Liver (tissue), 7 donors: ENCODE measurements at regions not wholly inside any gene's neighbourhood (a gene's known extent, or its start where the extent isn't known, plus 50 kb on each side); places are given as distances from the start of the nearest gene placed in this dataset.

ENCODE experiments used
- DNase-seq: peaks from one replicate; pipeline ENCODE4 v3.0.0-alpha.2; 2017; ENCODE audit warnings: low spot score
- H3K27ac ChIP-seq, 2 donors: one replicate each; pipeline ENCODE4 v1.7.0; 2013; ENCODE audit warnings: inconsistent platforms in 2 of 2, low read length in 2 of 2, control low read depth in 1 of 2, low read depth in 1 of 2, mild to moderate bottlenecking in 1 of 2
- H3K27me3 ChIP-seq, 4 donors: one replicate each; pipeline versions ENCODE4 v1.6.1 to v1.7.0; 2013; ENCODE audit warnings: low read length in 3 of 4, inconsistent platforms in 1 of 4, mild to moderate bottlenecking in 1 of 4, moderate library complexity in 1 of 4; ENCODE audit not compliant: control insufficient read depth in 4 of 4, insufficient read depth in 4 of 4
- H3K36me3 ChIP-seq, 4 donors: one replicate each; pipeline versions ENCODE4 v1.6.1 to v1.7.0; 2013; ENCODE audit warnings: low read length in 3 of 4, mild to moderate bottlenecking in 3 of 4, low read depth in 1 of 4, moderate library complexity in 1 of 4; ENCODE audit not compliant: control insufficient read depth in 4 of 4, insufficient read depth in 3 of 4
- H3K4me1 ChIP-seq, 4 donors: one replicate each; pipeline versions ENCODE4 v1.6.1 to v1.7.0; 2013; ENCODE audit warnings: low read length in 3 of 4, mild to moderate bottlenecking in 3 of 4, moderate library complexity in 1 of 4; ENCODE audit not compliant: control insufficient read depth in 4 of 4, insufficient read depth in 4 of 4
- H3K4me3 ChIP-seq, 3 donors: one replicate each; pipeline versions ENCODE4 v1.6.1 to v1.7.0; 2013; ENCODE audit warnings: low read length in 3 of 3, control low read depth in 1 of 3, low read depth in 1 of 3, mild to moderate bottlenecking in 1 of 3
- H3K9ac ChIP-seq, 2 donors: one replicate each; pipeline ENCODE4 v1.7.0; 2013; ENCODE audit warnings: low read length in 2 of 2, mild to moderate bottlenecking in 2 of 2, moderate library complexity in 2 of 2, control low read depth in 1 of 2, low read depth in 1 of 2
- H3K9me3 ChIP-seq, 4 donors: one replicate each; pipeline versions ENCODE4 v1.6.1 to v1.7.0; 2013; ENCODE audit warnings: low read length in 3 of 4; ENCODE audit not compliant: control insufficient read depth in 4 of 4
- ATF3 ChIP-seq: IDR thresholded peaks from 2 replicates; pipeline ENCODE4 v1.6.1; 2016; ENCODE audit warnings: antibody characterized with exemption
- EGR1 ChIP-seq, 2 donors: IDR thresholded peaks; 2 replicates each; pipeline ENCODE4 v1.6.1; 2016 to 2018; ENCODE audit warnings: antibody characterized with exemption in 2 of 2, low read depth in 2 of 2
- FOXA1 ChIP-seq: IDR thresholded peaks from 2 replicates; pipeline ENCODE4 v1.6.1; 2016; ENCODE audit warnings: antibody characterized with exemption
- FOXA2 ChIP-seq: IDR thresholded peaks from 2 replicates; pipeline ENCODE4 v1.6.1; 2016; ENCODE audit warnings: antibody characterized with exemption
- GABPA ChIP-seq, 2 donors: IDR thresholded peaks in 1 of 2; conservative IDR thresholded peaks in 1 of 2; 2 replicates each; pipeline ENCODE4 v1.6.1; 2016; ENCODE audit warnings: antibody characterized with exemption in 2 of 2, mild to moderate bottlenecking in 1 of 2, moderate library complexity in 1 of 2
- HNF4A ChIP-seq, 2 donors: conservative IDR thresholded peaks; 2 replicates each; pipeline ENCODE4 v1.6.1; 2016; ENCODE audit warnings: antibody characterized with exemption in 2 of 2, mild to moderate bottlenecking in 2 of 2
- MAX ChIP-seq: IDR thresholded peaks from 2 replicates; pipeline ENCODE4 v1.6.1; 2016; ENCODE audit warnings: antibody characterized with exemption
- NR2F2 ChIP-seq: IDR thresholded peaks from 2 replicates; pipeline ENCODE4 v1.6.1; 2016; ENCODE audit warnings: antibody characterized with exemption
- REST ChIP-seq: IDR thresholded peaks from 2 replicates; pipeline ENCODE4 v1.6.1; 2016; ENCODE audit warnings: antibody characterized with exemption, mild to moderate bottlenecking
- TAF1 ChIP-seq: conservative IDR thresholded peaks from 2 replicates; pipeline ENCODE4 v1.6.1; 2016; ENCODE audit warnings: antibody characterized with exemption, mild to moderate bottlenecking
- YY1 ChIP-seq: IDR thresholded peaks from 2 replicates; pipeline ENCODE4 v1.6.1; 2016; ENCODE audit warnings: antibody characterized with exemption, mild to moderate bottlenecking
- ZBTB33 ChIP-seq: IDR thresholded peaks from 2 replicates; pipeline ENCODE4 v1.6.1; 2016; ENCODE audit warnings: antibody characterized with exemption
- WGBS: extraction: QIAGEN DNeasy Blood & Tissue Kit; methylation state at CpG from one replicate; pipeline ENCODE4 v1.1.7; 2013; 5-methylcytosine and 5-hydroxymethylcytosine counted together
- donor health status: healthy.
- donor health status: healthy.
- donor health status: healthy.
- donor health status: healthy.

GRCh38 chr9:109889456-109889855, 109.5 kb downstream of the PALM2AKAP2 start:
- WGBS, result 50% methylated on average over 2 of the region's 2 CpGs
- H3K27me3 ChIP-seq, result no peaks in the 10 kb centered on the region
- peaks cover 0 to 29% (median 6%) of the 10 kb centered on the region in 4 donors for H3K36me3 ChIP-seq
- no peak overlapping the region for H3K9ac ChIP-seq
- no peaks in the 10 kb centered on the region for H3K9me3 ChIP-seq
- no peak for DNase-seq
- no peak overlapping the region for H3K27ac ChIP-seq
- no peak for TF ChIP-seq EGR1 (IDR thresholded peaks at IDR 0.05; ENCODE audit: low read depth in 2 of 2)
- no peak for TF ChIP-seq NR2F2
- no peak for TF ChIP-seq ATF3
- no peak for TF ChIP-seq GABPA (IDR thresholded peaks at IDR 0.05 in 1 of 2, conservative IDR thresholded peaks at IDR 0.05 in 1 of 2)
- TF ChIP-seq TAF1, result no peak
- TF ChIP-seq HNF4A (conservative IDR thresholded peaks at IDR 0.05), result no peak
- no peak for TF ChIP-seq FOXA2
- no peak for TF ChIP-seq YY1
- no peak for TF ChIP-seq ZBTB33
- H3K4me3 ChIP-seq, result no peak overlapping the region
- H3K4me1 ChIP-seq, result peaks cover 0 to 5% (median 2%) of the 10 kb centered on the region in 4 donors

- no peak for DNase-seq
- no peak overlapping the region for H3K9ac ChIP-seq
- WGBS, result 93% methylated on average over 5 of the region's 5 CpGs
- peaks cover 0 to 26% (median 5%) of the 10 kb centered on the region in 4 donors for H3K36me3 ChIP-seq
- H3K4me1 ChIP-seq, result no peaks in the 10 kb centered on the region
- no peak for TF ChIP-seq NR2F2
- no peak for TF ChIP-seq YY1
- no peak for TF ChIP-seq FOXA1
- no peak for TF ChIP-seq REST
- no peak for TF ChIP-seq GABPA (IDR thresholded peaks at IDR 0.05 in 1 of 2, conservative IDR thresholded peaks at IDR 0.05 in 1 of 2)
- no peak for TF ChIP-seq TAF1
- H3K9me3 ChIP-seq, result no peaks in the 10 kb centered on the region
- no peak overlapping the region for H3K4me3 ChIP-seq
- H3K27ac ChIP-seq, result no peak overlapping the region
- H3K27me3 ChIP-seq, result no peaks in the 10 kb centered on the region
These were observed 113.2 kb downstream of the PALM2AKAP2 start for GRCh38 chr9:109893241-109893640.

- WGBS, result 97% methylated on average over 6 of the region's 6 CpGs
- no peak for DNase-seq
- H3K4me3 ChIP-seq, result no peak overlapping the region
- H3K27me3 ChIP-seq, result no peaks in the 10 kb centered on the region
- H3K9me3 ChIP-seq, result no peaks in the 10 kb centered on the region
- H3K4me1 ChIP-seq, result no peaks in the 10 kb centered on the region
- no peak overlapping the region for H3K9ac ChIP-seq
- H3K36me3 ChIP-seq, result peaks cover 0 to 26% (median 5%) of the 10 kb centered on the region in 4 donors
- TF ChIP-seq NR2F2 (no peak), GABPA (IDR thresholded peaks at IDR 0.05 in 1 of 2, conservative IDR thresholded peaks at IDR 0.05 in 1 of 2) (no peak), YY1 (no peak), MAX (no peak)
- no peak overlapping the region for H3K27ac ChIP-seq
These were observed 114.5 kb downstream of the PALM2AKAP2 start for GRCh38 chr9:109894473-109894872.
